ENCODE measurements at regions not wholly inside any gene's neighbourhood (a gene's known extent, or its start where the extent isn't known, plus 50 kb on each side); places are given as distances from the start of the nearest gene placed in this dataset.
"Not testable (repeated sequence)": the region's sequence is repeated elsewhere in the genome, so short reads cannot be mapped to it uniquely, and the experiment has no call there.

DNA sequence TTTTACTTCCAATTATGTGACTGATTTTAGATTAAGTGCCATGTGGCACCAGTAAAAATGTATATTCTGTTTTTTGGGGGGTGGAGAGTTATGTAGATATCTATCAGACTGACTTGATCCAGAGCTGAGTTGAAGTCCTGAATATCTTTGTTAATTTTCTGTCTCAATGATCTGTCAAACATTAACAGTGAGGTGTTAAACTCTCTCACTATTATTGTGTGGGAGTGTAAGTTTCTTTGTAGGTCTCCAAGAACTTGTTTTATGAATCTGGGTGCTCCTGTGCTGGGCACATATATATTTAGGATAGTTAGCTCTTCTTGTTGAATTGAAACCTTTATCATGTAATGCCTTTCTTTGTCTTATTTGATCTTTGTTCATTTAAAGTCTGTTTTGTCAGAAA, 276.5 kb upstream of the USP25 start:
- TF ChIP-seq POLR2AphosphoS5 (IDR thresholded peaks at IDR 0.05) (no peak), POLR2A (IDR thresholded peaks at IDR 0.05) (no peak)
- TF ChIP-seq, protein P1, sequence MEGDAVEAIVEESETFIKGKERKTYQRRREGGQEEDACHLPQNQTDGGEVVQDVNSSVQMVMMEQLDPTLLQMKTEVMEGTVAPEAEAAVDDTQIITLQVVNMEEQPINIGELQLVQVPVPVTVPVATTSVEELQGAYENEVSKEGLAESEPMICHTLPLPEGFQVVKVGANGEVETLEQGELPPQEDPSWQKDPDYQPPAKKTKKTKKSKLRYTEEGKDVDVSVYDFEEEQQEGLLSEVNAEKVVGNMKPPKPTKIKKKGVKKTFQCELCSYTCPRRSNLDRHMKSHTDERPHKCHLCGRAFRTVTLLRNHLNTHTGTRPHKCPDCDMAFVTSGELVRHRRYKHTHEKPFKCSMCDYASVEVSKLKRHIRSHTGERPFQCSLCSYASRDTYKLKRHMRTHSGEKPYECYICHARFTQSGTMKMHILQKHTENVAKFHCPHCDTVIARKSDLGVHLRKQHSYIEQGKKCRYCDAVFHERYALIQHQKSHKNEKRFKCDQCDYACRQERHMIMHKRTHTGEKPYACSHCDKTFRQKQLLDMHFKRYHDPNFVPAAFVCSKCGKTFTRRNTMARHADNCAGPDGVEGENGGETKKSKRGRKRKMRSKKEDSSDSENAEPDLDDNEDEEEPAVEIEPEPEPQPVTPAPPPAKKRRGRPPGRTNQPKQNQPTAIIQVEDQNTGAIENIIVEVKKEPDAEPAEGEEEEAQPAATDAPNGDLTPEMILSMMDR (IDR thresholded peaks at IDR 0.05), result no peak
- Histone ChIP-seq H3K36me3 (no peaks in the 10 kb centered on the region), H3K9me3 (peaks cover 0 to 12% of the 10 kb centered on the region in 2 donors), H3K27me3 (no peaks in the 10 kb centered on the region), H3K4me1 (no peaks in the 10 kb centered on the region), H3K27ac (no peak overlapping the region), H3K4me3 (no peak overlapping the region)
- intact Hi-C loops (cut with DNase I; ENCODE audit: low total_unique reads), result no loop called here
- no peak for DNase-seq (ENCODE audit: low spot score in 2 of 2)

DNA sequence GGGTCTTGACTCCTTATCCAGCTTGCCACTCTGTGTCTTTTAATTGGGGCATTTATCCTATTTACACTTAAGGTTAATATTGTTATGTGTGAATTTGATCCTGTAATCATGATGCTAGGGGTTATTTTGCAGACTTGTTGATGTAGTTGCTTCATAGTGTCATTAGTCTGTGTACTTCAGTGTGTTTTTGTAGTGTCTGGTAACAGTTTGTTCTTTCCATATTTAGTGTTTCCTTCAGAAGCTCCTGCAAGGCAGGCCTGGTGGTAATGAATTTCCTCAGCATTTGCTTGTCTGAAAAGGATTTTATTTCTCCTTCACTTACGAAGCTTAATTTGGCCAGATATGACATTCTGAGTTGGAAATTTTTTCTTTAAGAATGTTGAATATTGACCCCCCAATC, 276.0 kb upstream of the USP25 start:
- DNase-seq (ENCODE audit: low spot score in 2 of 2); H3K27ac ChIP-seq; H3K36me3 ChIP-seq; H3K4me1 ChIP-seq; H3K27me3 ChIP-seq; H3K4me3 ChIP-seq; intact Hi-C loops (cut with DNase I; ENCODE audit: low total_unique reads); H3K9me3 ChIP-seq: not testable (repeated sequence)

DNA sequence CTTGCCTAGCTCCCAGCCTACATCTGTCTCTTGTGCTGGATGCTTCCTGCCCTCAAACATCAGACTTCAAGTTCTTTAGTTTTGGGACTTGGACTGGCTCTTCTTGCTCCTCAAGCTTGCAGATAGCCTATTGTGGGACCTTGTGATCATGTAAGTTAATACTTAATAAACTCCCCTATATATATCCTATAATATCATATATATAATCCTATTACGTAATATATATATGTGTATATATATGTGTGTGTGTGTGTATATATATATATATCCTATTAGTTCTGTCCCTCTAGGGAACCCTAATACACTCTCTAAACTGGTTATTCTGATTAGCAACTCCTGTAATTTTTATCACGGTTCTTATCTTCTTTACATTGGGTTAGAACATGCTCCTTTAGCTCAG, 274.9 kb upstream of the USP25 start:
- H3K27ac ChIP-seq; H3K4me1 ChIP-seq; H3K9me3 ChIP-seq; H3K4me3 ChIP-seq; DNase-seq (ENCODE audit: low spot score in 2 of 2); intact Hi-C loops (cut with DNase I; ENCODE audit: low total_unique reads); H3K36me3 ChIP-seq; H3K27me3 ChIP-seq: not testable (repeated sequence)

DNA sequence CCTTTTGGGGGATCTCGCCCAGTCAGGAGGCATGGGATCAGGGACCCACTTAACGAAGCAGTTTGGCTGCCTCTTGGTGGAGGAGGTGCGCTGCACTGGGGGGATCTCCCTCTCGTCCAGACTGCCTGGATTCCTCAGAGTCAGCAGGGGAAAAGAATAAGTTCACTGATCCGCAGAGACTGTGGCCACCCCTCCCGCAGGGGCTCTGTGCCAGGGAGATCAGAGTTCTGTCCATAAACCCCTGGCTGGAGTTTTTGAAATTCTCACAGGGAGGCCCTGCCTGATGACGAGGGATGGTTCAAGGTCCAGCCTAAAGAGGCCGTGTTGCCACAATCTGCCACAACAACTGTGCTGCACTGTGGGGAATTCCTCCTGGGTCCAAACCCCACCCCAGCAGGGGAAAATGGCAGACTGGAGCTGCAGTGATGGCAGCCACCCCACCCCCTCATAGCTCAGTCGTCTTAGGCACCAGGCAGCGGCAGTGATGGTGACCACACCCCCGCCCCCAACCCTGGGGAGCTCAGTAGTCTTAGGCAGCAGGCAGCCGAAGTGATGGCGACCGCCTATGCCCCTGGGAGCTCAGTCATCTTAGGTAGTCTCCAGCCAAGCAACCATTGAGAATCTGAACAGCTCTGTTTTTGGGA, 273.8 kb upstream of the USP25 start:
- DNase-seq (ENCODE audit: low spot score in 2 of 2), result no peak
- no peak overlapping the region for H3K27ac ChIP-seq
- intact Hi-C loops (cut with DNase I; ENCODE audit: low total_unique reads), result no loop called here
- TF ChIP-seq, protein P1 (IDR thresholded peaks at IDR 0.05), result no peak
- TF ChIP-seq POLR2AphosphoS5 (IDR thresholded peaks at IDR 0.05) (no peak), POLR2A (IDR thresholded peaks at IDR 0.05) (no peak)
- no peak overlapping the region for H3K4me3 ChIP-seq
- H3K27me3 ChIP-seq, result no peaks in the 10 kb centered on the region
- no peaks in the 10 kb centered on the region for H3K36me3 ChIP-seq
- peaks cover 0 to 2% of the 10 kb centered on the region in 2 donors for H3K9me3 ChIP-seq
- no peaks in the 10 kb centered on the region for H3K4me1 ChIP-seq

DNA sequence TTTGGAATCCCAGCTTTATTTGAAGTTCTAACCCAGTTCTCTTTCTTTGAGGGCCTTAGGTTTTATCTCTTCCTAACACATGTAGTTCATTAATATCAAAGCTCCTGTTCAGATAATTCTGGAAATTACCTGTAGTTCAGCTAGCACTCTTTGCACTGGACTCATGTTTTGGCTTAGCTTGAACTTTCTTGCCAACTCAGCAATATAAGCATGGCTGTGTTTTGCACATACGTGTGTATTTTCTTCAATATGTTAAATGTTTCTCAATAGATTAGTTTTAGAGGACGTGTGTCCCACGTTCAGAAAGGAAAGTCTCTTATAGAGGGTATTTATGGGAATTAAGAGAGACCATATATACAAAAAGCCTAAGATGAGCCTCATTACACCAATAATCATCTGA, 271.8 kb upstream of the USP25 start:
- H3K36me3 ChIP-seq, result no peaks in the 10 kb centered on the region
- H3K4me1 ChIP-seq, result no peaks in the 10 kb centered on the region
- TF ChIP-seq, protein P1 (IDR thresholded peaks at IDR 0.05), result no peak
- TF ChIP-seq POLR2A (IDR thresholded peaks at IDR 0.05) (no peak), POLR2AphosphoS5 (IDR thresholded peaks at IDR 0.05) (no peak)
- H3K4me3 ChIP-seq, result no peak overlapping the region
- no peaks in the 10 kb centered on the region for H3K27me3 ChIP-seq
- DNase-seq (ENCODE audit: low spot score in 2 of 2), result no peak
- H3K9me3 ChIP-seq, result no peaks in the 10 kb centered on the region
- H3K27ac ChIP-seq, result no peak overlapping the region
- intact Hi-C loops (cut with DNase I; ENCODE audit: low total_unique reads), result no loop called here

DNA sequence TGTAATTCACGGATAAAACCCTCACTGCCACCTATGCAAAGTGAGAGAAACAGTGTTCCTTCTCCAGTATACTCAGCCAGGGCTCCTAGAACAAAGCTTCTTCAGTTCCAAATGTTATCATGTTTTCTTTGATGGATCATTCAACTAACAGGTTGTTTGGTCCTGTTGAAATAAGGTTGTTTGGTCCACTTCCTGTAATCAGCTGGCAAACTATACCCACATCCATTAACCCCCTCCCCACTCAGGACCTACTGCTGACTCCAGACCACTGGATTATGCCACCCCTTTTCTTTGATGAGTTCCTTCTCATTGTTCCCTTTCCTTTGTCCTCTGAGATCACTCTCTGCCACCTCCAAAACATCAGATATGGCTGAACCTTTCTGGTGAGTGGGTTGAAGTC, 267.7 kb upstream of the USP25 start:
- H3K36me3 ChIP-seq, result no peaks in the 10 kb centered on the region
- H3K27ac ChIP-seq, result no peak overlapping the region
- TF ChIP-seq POLR2A (IDR thresholded peaks at IDR 0.05) (no peak), POLR2AphosphoS5 (IDR thresholded peaks at IDR 0.05) (no peak)
- TF ChIP-seq, protein P1 (IDR thresholded peaks at IDR 0.05), result no peak
- no peak overlapping the region for H3K4me3 ChIP-seq
- intact Hi-C loops (cut with DNase I; ENCODE audit: low total_unique reads), result no loop called here
- no peaks in the 10 kb centered on the region for H3K9me3 ChIP-seq
- H3K4me1 ChIP-seq, result no peaks in the 10 kb centered on the region
- H3K27me3 ChIP-seq, result no peaks in the 10 kb centered on the region
- no peak for DNase-seq (ENCODE audit: low spot score in 2 of 2)

Measured in breast epithelium (tissue), 4 donors.